MM.1S (cell line): ENCODE measurements at regions not wholly inside any gene's neighbourhood (a gene's known extent, or its start where the extent isn't known, plus 50 kb on each side); places are given as distances from the start of the nearest gene placed in this dataset.

Experiments used
- DNase-seq: peaks from one replicate; pipeline ENCODE4 v3.0.0-alpha.2; 2015
- H2AFZ ChIP-seq: fragments of 300-600 bp; sonication (generic); 2 replicates; pipeline ENCODE4 v1.6.0; 2016; ENCODE audit warnings: antibody characterized with exemption, low read length
- H3F3A ChIP-seq: fragments of 300-600 bp; sonication (generic); 2 replicates; pipeline ENCODE4 v1.6.1; 2016; ENCODE audit warnings: mild to moderate bottlenecking, antibody characterized with exemption, low read length, moderate library complexity, mixed read lengths; ENCODE audit not compliant: insufficient read depth
- H3K27ac ChIP-seq: fragments of 300-600 bp; sonication (generic); 2 replicates; pipeline ENCODE4 v1.5.1; 2016; ENCODE audit warnings: mild to moderate bottlenecking, low read length
- H3K27me3 ChIP-seq: fragments of 300-600 bp; sonication (generic); replicated peaks from 2 replicates; pipeline ENCODE4 v1.6.0; 2016; ENCODE audit warnings: low read length; ENCODE audit not compliant: insufficient read depth
- H3K36me3 ChIP-seq: fragments of 300-600 bp; sonication (generic); replicated peaks from 2 replicates; pipeline ENCODE4 v1.6.1; 2016; ENCODE audit warnings: mild to moderate bottlenecking, low read length, mixed read lengths; ENCODE audit not compliant: insufficient read depth
- H3K4me1 ChIP-seq: fragments of 300-600 bp; sonication (generic); 2 replicates; pipeline ENCODE4 v1.6.1; 2016; ENCODE audit warnings: low read length, mixed read lengths
- H3K4me2 ChIP-seq: fragments of 300-600 bp; sonication (generic); 2 replicates; pipeline ENCODE4 v1.6.0; 2016; ENCODE audit warnings: low read depth, low read length
- H3K4me3 ChIP-seq: fragments of 300-600 bp; sonication (generic); 2 replicates; pipeline ENCODE4 v1.5.1; 2016; ENCODE audit warnings: low read length, mixed read lengths
- H3K79me2 ChIP-seq: fragments of 300-600 bp; sonication (generic); 2 replicates; pipeline ENCODE4 v1.6.1; 2016; ENCODE audit warnings: mixed run types, low read length, mixed read lengths
- H3K9ac ChIP-seq: fragments of 300-600 bp; sonication (generic); 2 replicates; pipeline ENCODE4 v1.6.1; 2016; ENCODE audit warnings: low read length, mixed read lengths
- H3K9me2 ChIP-seq: fragments of 300-600 bp; sonication (generic); replicated peaks from 2 replicates; pipeline ENCODE4 v1.6.1; 2016; ENCODE audit warnings: mild to moderate bottlenecking, low read length, mixed read lengths; ENCODE audit not compliant: insufficient read depth
- H3K9me3 ChIP-seq: fragments of 300-600 bp; sonication (generic); replicated peaks from 2 replicates; pipeline ENCODE4 v1.6.1; 2016; ENCODE audit warnings: mild to moderate bottlenecking, low read length, mixed read lengths; ENCODE audit not compliant: insufficient read depth
- H4K20me1 ChIP-seq: fragments of 300-600 bp; sonication (generic); 2 replicates; pipeline ENCODE4 v1.6.1; 2016; ENCODE audit warnings: mild to moderate bottlenecking, low read length, moderate library complexity, mixed read lengths; ENCODE audit not compliant: insufficient read depth
- CTCF ChIP-seq: fragments of 300-600 bp; sonication (generic); IDR thresholded peaks from 2 replicates; pipeline ENCODE4 v1.5.1; 2016; ENCODE audit warnings: antibody characterized with exemption, low read length, mixed read lengths
- EZH2 ChIP-seq: fragments of 300-600 bp; sonication (generic); optimal IDR thresholded peaks from 2 replicates; pipeline ENCODE3; 2017; ENCODE audit warnings: low read depth, mild to moderate bottlenecking, antibody characterized with exemption, low read length, mixed read lengths
- EZH2phosphoT487 ChIP-seq: fragments of 300-600 bp; sonication (generic); IDR thresholded peaks from 2 replicates; pipeline ENCODE4 v1.6.1; 2018; ENCODE audit warnings: antibody characterized with exemption, low read length

- Histone ChIP-seq H3K4me1 (no peaks in the 10 kb centered on the region), H3F3A (no peaks in the 10 kb centered on the region), H3K27me3 (no peaks in the 10 kb centered on the region), H4K20me1 (no peaks in the 10 kb centered on the region), H3K9me2 (no peaks in the 10 kb centered on the region), H3K9me3 (no peaks in the 10 kb centered on the region), H3K79me2 (no peaks in the 10 kb centered on the region), H3K27ac (no peak overlapping the region), H3K9ac (no peak overlapping the region), H3K4me2 (no peak overlapping the region), H2AFZ (no peak overlapping the region), H3K36me3 (no peaks in the 10 kb centered on the region), H3K4me3 (no peak overlapping the region)
- DNase-seq: no peak
- TF ChIP-seq CTCF (no peak), EZH2 (no peak), EZH2phosphoT487 (no peak)
Observed at GRCh38 chr5:23260621-23261020, 246.8 kb upstream of the PRDM9 start.

GRCh38 chr5:23257656-23258055, 249.8 kb upstream of the PRDM9 start:
- H3K9ac ChIP-seq: no peak overlapping the region
- no peaks in the 10 kb centered on the region for H3K4me1 ChIP-seq
- no peak for DNase-seq
- no peaks in the 10 kb centered on the region for H3K27me3 ChIP-seq
- no peaks in the 10 kb centered on the region for H3F3A ChIP-seq
- H3K36me3 ChIP-seq: no peaks in the 10 kb centered on the region
- no peak overlapping the region for H3K4me3 ChIP-seq
- H3K27ac ChIP-seq: no peak overlapping the region
- H4K20me1 ChIP-seq: no peaks in the 10 kb centered on the region
- H2AFZ ChIP-seq: no peak overlapping the region
- H3K79me2 ChIP-seq: no peaks in the 10 kb centered on the region
- H3K4me2 ChIP-seq: no peak overlapping the region
- no peaks in the 10 kb centered on the region for H3K9me3 ChIP-seq
- no peaks in the 10 kb centered on the region for H3K9me2 ChIP-seq
- TF ChIP-seq EZH2 (no peak), CTCF (no peak), EZH2phosphoT487 (no peak)

GRCh38 chr5:23253621-23254198, 253.7 kb upstream of the PRDM9 start:
- no peaks in the 10 kb centered on the region for H3K4me1 ChIP-seq
- H4K20me1 ChIP-seq: no peaks in the 10 kb centered on the region
- no peaks in the 10 kb centered on the region for H3K79me2 ChIP-seq
- no peak overlapping the region for H3K4me2 ChIP-seq
- H3K27me3 ChIP-seq: no peaks in the 10 kb centered on the region
- TF ChIP-seq EZH2 (no peak), CTCF (no peak), EZH2phosphoT487 (no peak)
- H3K9ac ChIP-seq: no peak overlapping the region
- H3F3A ChIP-seq: no peaks in the 10 kb centered on the region
- no peak overlapping the region for H2AFZ ChIP-seq
- no peak for DNase-seq
- H3K36me3 ChIP-seq: no peaks in the 10 kb centered on the region
- H3K9me2 ChIP-seq: no peaks in the 10 kb centered on the region
- H3K27ac ChIP-seq: no peak overlapping the region
- H3K9me3 ChIP-seq: no peaks in the 10 kb centered on the region
- no peak overlapping the region for H3K4me3 ChIP-seq
